Fibroblast of lung (primary cell): ENCODE measurements at regions not wholly inside any gene's neighbourhood (a gene's known extent, or its start where the extent isn't known, plus 50 kb on each side); places are given as distances from the start of the nearest gene placed in this dataset.
A peak's percentile ranks its signal among the peaks of the same experiment; 100 is the strongest.

Source experiments
- DNase-seq, 2 donors: peaks; one replicate each; pipeline versions ENCODE4 v3.0.0 to v3.0.0-alpha.2; 2010; ENCODE audit warnings: low read depth in 2 of 2
- H2AFZ ChIP-seq: 2 replicates; pipeline ENCODE4 v1.5.1; 2012; ENCODE audit warnings: low read length, control low read depth, inconsistent platforms
- H3K27ac ChIP-seq: 2 replicates; pipeline ENCODE4 v1.5.1; 2011; ENCODE audit warnings: low read length, control low read depth; ENCODE audit not compliant: insufficient read depth
- H3K27me3 ChIP-seq: 2 replicates; pipeline ENCODE4 v1.5.1; 2011; ENCODE audit warnings: mild to moderate bottlenecking, low read length; ENCODE audit not compliant: control insufficient read depth, insufficient read depth
- H3K36me3 ChIP-seq: 2 replicates; pipeline ENCODE4 v1.5.1; 2011; ENCODE audit warnings: low read length; ENCODE audit not compliant: control insufficient read depth, insufficient read depth
- H3K4me1 ChIP-seq: 2 replicates; pipeline ENCODE4 v1.5.1; 2011; ENCODE audit warnings: low read length; ENCODE audit not compliant: control insufficient read depth, insufficient read depth; ENCODE audit errors: extremely low read depth
- H3K4me2 ChIP-seq: 2 replicates; pipeline ENCODE4 v1.5.1; 2011; ENCODE audit warnings: low read length, control low read depth; ENCODE audit not compliant: insufficient read depth; ENCODE audit errors: extremely low read depth
- H3K4me3 ChIP-seq, 4 experiments: fragments of 200-600 bp in 1 of 4; sonication (generic) in 1 of 4; replicated peaks in 1 of 4; 2 replicates each; pipeline ENCODE4 v1.5.1; 2011 to 2016; ENCODE audit warnings: low read length in 4 of 4, low read depth in 3 of 4, mild to moderate bottlenecking in 3 of 4, control low read depth in 2 of 4, inconsistent platforms in 1 of 4, mixed read lengths in 1 of 4; ENCODE audit not compliant: insufficient read depth in 1 of 4; ENCODE audit errors: control extremely low read depth in 1 of 4
- H3K79me2 ChIP-seq: 2 replicates; pipeline ENCODE4 v1.5.1; 2012; ENCODE audit warnings: mild to moderate bottlenecking, low read length, inconsistent platforms; ENCODE audit not compliant: control insufficient read depth, insufficient read depth
- H3K9ac ChIP-seq: 2 replicates; pipeline ENCODE4 v1.5.1; 2011; ENCODE audit warnings: mild to moderate bottlenecking, low read length, control low read depth; ENCODE audit not compliant: insufficient read depth
- H3K9me3 ChIP-seq: 2 replicates; pipeline ENCODE4 v1.5.1; 2012; ENCODE audit warnings: low read depth, low read length; ENCODE audit not compliant: control insufficient read depth, insufficient read depth
- H4K20me1 ChIP-seq: 2 replicates; pipeline ENCODE4 v1.5.1; 2011; ENCODE audit warnings: low read length; ENCODE audit not compliant: control insufficient read depth, insufficient read depth; ENCODE audit errors: extremely low read depth
- EZH2 ChIP-seq: IDR thresholded peaks from 2 replicates; pipeline ENCODE4 v1.5.1; 2012; ENCODE audit warnings: low read length, control low read depth, mild to moderate bottlenecking; ENCODE audit errors: missing control alignments
- TF ChIP-seq, protein P1 (sequence below), 2 donors: IDR thresholded peaks in 1 of 2; conservative IDR thresholded peaks in 1 of 2; 1 replicate in 1 of 2; 2 replicates in 1 of 2; pipeline ENCODE4 v1.5.1; 2011 to 2012; ENCODE audit warnings: low read length in 2 of 2, control low read depth in 1 of 2, inconsistent platforms in 1 of 2, low read depth in 1 of 2, mild to moderate bottlenecking in 1 of 2

DNA sequence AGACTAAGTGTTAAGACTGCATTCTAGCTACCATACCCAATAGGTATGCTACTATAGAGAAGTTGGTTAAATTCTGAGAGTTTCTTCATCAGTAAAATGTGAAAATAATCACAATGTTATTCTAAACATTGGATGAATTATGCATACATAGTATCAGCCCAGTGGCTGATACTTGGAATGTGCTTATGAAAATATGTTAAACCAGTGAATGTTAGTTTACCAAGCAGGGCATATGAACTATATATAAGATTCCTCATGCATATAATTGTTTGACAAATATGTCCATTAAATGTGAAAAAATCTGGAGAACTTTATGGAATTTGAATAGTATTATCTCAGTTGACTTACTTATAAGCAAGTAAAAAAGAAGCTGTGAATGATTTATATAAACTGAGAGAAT lies 296.1 kb downstream of the IL15 start:
- no peak overlapping the region for H3K27ac ChIP-seq
- no peaks in the 10 kb centered on the region for H3K9me3 ChIP-seq
- no peaks in the 10 kb centered on the region for H3K79me2 ChIP-seq
- no peaks in the 10 kb centered on the region for H3K4me1 ChIP-seq
- DNase-seq: no peak
- TF ChIP-seq, protein P1, sequence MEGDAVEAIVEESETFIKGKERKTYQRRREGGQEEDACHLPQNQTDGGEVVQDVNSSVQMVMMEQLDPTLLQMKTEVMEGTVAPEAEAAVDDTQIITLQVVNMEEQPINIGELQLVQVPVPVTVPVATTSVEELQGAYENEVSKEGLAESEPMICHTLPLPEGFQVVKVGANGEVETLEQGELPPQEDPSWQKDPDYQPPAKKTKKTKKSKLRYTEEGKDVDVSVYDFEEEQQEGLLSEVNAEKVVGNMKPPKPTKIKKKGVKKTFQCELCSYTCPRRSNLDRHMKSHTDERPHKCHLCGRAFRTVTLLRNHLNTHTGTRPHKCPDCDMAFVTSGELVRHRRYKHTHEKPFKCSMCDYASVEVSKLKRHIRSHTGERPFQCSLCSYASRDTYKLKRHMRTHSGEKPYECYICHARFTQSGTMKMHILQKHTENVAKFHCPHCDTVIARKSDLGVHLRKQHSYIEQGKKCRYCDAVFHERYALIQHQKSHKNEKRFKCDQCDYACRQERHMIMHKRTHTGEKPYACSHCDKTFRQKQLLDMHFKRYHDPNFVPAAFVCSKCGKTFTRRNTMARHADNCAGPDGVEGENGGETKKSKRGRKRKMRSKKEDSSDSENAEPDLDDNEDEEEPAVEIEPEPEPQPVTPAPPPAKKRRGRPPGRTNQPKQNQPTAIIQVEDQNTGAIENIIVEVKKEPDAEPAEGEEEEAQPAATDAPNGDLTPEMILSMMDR (conservative IDR thresholded peaks at IDR 0.05 in 1 of 2, IDR thresholded peaks at IDR 0.05 in 1 of 2; ENCODE audit: low read depth in 1 of 2, low read length in 2 of 2): no peak
- no peak for TF ChIP-seq EZH2
- H3K36me3 ChIP-seq: no peaks in the 10 kb centered on the region
- no peak overlapping the region for H3K4me3 ChIP-seq
- H3K27me3 ChIP-seq: no peaks in the 10 kb centered on the region
- H3K9ac ChIP-seq: no peak overlapping the region
- H4K20me1 ChIP-seq: no peaks in the 10 kb centered on the region
- H3K4me2 ChIP-seq: no peak overlapping the region
- H2AFZ ChIP-seq: no peak overlapping the region

GRCh38 chr4:141933978-141934377 lies 297.6 kb downstream of the IL15 start:
- no peak for TF ChIP-seq EZH2
- TF ChIP-seq, protein P1 (conservative IDR thresholded peaks at IDR 0.05 in 1 of 2, IDR thresholded peaks at IDR 0.05 in 1 of 2; ENCODE audit: low read depth in 1 of 2, low read length in 2 of 2): no peak
- H3K27ac ChIP-seq: no peak overlapping the region
- H4K20me1 ChIP-seq: no peaks in the 10 kb centered on the region
- H3K4me2 ChIP-seq: no peak overlapping the region
- H3K4me1 ChIP-seq: no peaks in the 10 kb centered on the region
- H3K4me3 ChIP-seq: no peak overlapping the region
- no peaks in the 10 kb centered on the region for H3K36me3 ChIP-seq
- H3K79me2 ChIP-seq: no peaks in the 10 kb centered on the region
- no peak overlapping the region for H2AFZ ChIP-seq
- no peaks in the 10 kb centered on the region for H3K27me3 ChIP-seq
- DNase-seq: peak in 1 of 2 donors; percentile 13
- H3K9ac ChIP-seq: no peak overlapping the region
- H3K9me3 ChIP-seq: no peaks in the 10 kb centered on the region

- DNase-seq: no peak
Observed at GRCh38 chr4:141955696-141956095, 319.3 kb downstream of the IL15 start.

More at GRCh38 chr4:141955696-141956095, 319.3 kb downstream of the IL15 start:
- Histone ChIP-seq H3K36me3 (no peaks in the 10 kb centered on the region), H3K4me1 (no peaks in the 10 kb centered on the region), H3K79me2 (no peaks in the 10 kb centered on the region), H3K9ac (no peak overlapping the region), H3K9me3 (no peaks in the 10 kb centered on the region), H3K4me2 (no peak overlapping the region), H3K27me3 (no peaks in the 10 kb centered on the region), H3K27ac (no peak overlapping the region), H2AFZ (no peak overlapping the region), H3K4me3 (no peak overlapping the region), H4K20me1 (no peaks in the 10 kb centered on the region)
- TF ChIP-seq, protein P1 (conservative IDR thresholded peaks at IDR 0.05 in 1 of 2, IDR thresholded peaks at IDR 0.05 in 1 of 2; ENCODE audit: low read depth in 1 of 2, low read length in 2 of 2): no peak
- TF ChIP-seq EZH2: no peak
